K562 (cell line): ENCODE measurements at regions not wholly inside any gene's neighbourhood (a gene's known extent, or its start where the extent isn't known, plus 50 kb on each side); places are given as distances from the start of the nearest gene placed in this dataset.

Experiments used
- ATAC-seq: fragments of 200-7000 bp; cut with Tn5 transposase; 3 replicates; pipeline ENCODE4 v1.9.1; 2020; ENCODE audit warnings: moderate library complexity
- BruUV-seq: library from RNA; stranded (reverse); fragments of 400-500 nt; replicated peaks from 2 replicates; lab custom pipeline; 2021; lab: Mats Ljungman, UMichigan
- CTCF ChIA-PET: fragments of 300-600 bp; formaldehyde crosslinking; extraction: SDS; loops from one replicate; lab custom pipeline; 2021; ENCODE audit warnings: low intra/inter-chr PET ratio; lab: Yijun Ruan, JAX
- POLR2A ChIA-PET: fragments of 300-600, 350-650 bp; sonication (Branson Sonifier 250); formaldehyde crosslinking; extraction: SDS; loops from one replicate; lab custom pipeline; 2021; ENCODE audit warnings: antibody characterized with exemption, inconsistent platforms; lab: Yijun Ruan, JAX
- DNase-seq, 4 experiments: peaks; one replicate each; pipeline versions ENCODE4 v3.0.0 to v3.0.0-alpha.2; 2011 to 2018; ENCODE audit warnings: low spot score in 3 of 4, mixed read lengths in 3 of 4; ENCODE audit errors: extremely low read depth in 1 of 4
- FAIRE-seq: peaks from 2 replicates; lab custom pipeline; 2011; peaks lifted over from hg19 to GRCh38; lab: Jason Lieb, UNC
- H2AFZ ChIP-seq: 2 replicates; pipeline ENCODE4 v1.6.0; 2011; ENCODE audit warnings: low read depth, low read length, control low read depth, inconsistent platforms
- H3K27ac ChIP-seq: fragments of 200-600 bp; 3 replicates; pipeline ENCODE4 v1.8.0; 2011; ENCODE audit warnings: low read depth, mild to moderate bottlenecking, control low read depth, inconsistent platforms, low read length, moderate library complexity, mixed read lengths; ENCODE audit errors: extremely low read depth
- H3K27me3 ChIP-seq, 2 experiments: fragments of 300-600 bp in 1 of 2; 2 replicates in 1 of 2; 3 replicates in 1 of 2; pipeline versions ENCODE4 v1.6.0 to v1.8.0; 2011; ENCODE audit warnings: inconsistent platforms in 2 of 2, low read length in 2 of 2, mild to moderate bottlenecking in 1 of 2, mixed read lengths in 1 of 2, moderate library complexity in 1 of 2; ENCODE audit not compliant: control insufficient read depth in 2 of 2, insufficient read depth in 2 of 2
- H3K36me3 ChIP-seq: fragments of 300-600 bp; 3 replicates; pipeline ENCODE4 v1.8.0; 2011; ENCODE audit warnings: mild to moderate bottlenecking, low read length, inconsistent platforms; ENCODE audit not compliant: control insufficient read depth, insufficient read depth
- H3K4me1 ChIP-seq, 2 experiments: fragments of 200-600 bp in 1 of 2; replicated peaks in 1 of 2; 2 replicates in 1 of 2; 3 replicates in 1 of 2; pipeline versions ENCODE4 v1.5.1 to v1.8.0; 2011; ENCODE audit warnings: inconsistent platforms in 2 of 2, low read length in 2 of 2, mild to moderate bottlenecking in 1 of 2, mixed read lengths in 1 of 2, moderate library complexity in 1 of 2; ENCODE audit not compliant: control insufficient read depth in 2 of 2, insufficient read depth in 2 of 2
- H3K4me2 ChIP-seq: 2 replicates; pipeline ENCODE4 v1.6.1; 2011; ENCODE audit warnings: low read length, control low read depth, inconsistent platforms, mixed read lengths; ENCODE audit not compliant: insufficient read depth
- H3K4me3 ChIP-seq: fragments of 200-600 bp; sonication (generic), shearing (Covaris generic); 2 replicates; pipeline ENCODE4 v1.5.1; 2016; ENCODE audit warnings: control low read depth, inconsistent platforms
- H3K79me2 ChIP-seq: fragments of 200-600 bp; 3 replicates; pipeline ENCODE4 v1.8.0; 2011; ENCODE audit warnings: low read length, inconsistent platforms; ENCODE audit not compliant: control insufficient read depth, insufficient read depth
- H3K9ac ChIP-seq, 2 experiments: 2 replicates each; pipeline versions ENCODE4 v1.6.0 to v1.6.1; 2011; ENCODE audit warnings: low read depth in 2 of 2, low read length in 2 of 2, control low read depth in 1 of 2, inconsistent platforms in 1 of 2, mild to moderate bottlenecking in 1 of 2, mixed read lengths in 1 of 2; ENCODE audit not compliant: insufficient read depth in 1 of 2
- H3K9me1 ChIP-seq: one replicate; pipeline ENCODE4 v1.6.0; 2011; ENCODE audit warnings: inconsistent platforms, mild to moderate bottlenecking, low read length, moderate library complexity; ENCODE audit not compliant: control insufficient read depth, insufficient read depth
- H3K9me3 ChIP-seq: replicated peaks from 2 replicates; pipeline ENCODE4 v1.5.1; 2011; ENCODE audit warnings: low read depth, low read length, inconsistent platforms; ENCODE audit not compliant: control insufficient read depth, insufficient read depth
- H4K20me1 ChIP-seq: replicated peaks from 2 replicates; pipeline ENCODE4 v1.6.1; 2011; ENCODE audit warnings: low read length, inconsistent platforms, mixed read lengths; ENCODE audit not compliant: control insufficient read depth, insufficient read depth
- ARID3A ChIP-seq: IDR thresholded peaks from 2 replicates; pipeline ENCODE4 v1.6.1; 2012; ENCODE audit warnings: low read depth, low read length, improper control_type of control experiment, borderline replicate concordance
- BMI1 ChIP-seq: fragments of 150-350 bp; IDR thresholded peaks from 2 replicates; pipeline ENCODE4 v1.6.1; 2014; ENCODE audit warnings: low read length
- CSDE1 ChIP-seq, 2 experiments: fragments of 450-650 bp; IDR thresholded peaks; 2 replicates each; pipeline ENCODE4 v1.6.1; 2016; ENCODE audit warnings: mild to moderate bottlenecking in 1 of 2
- ESRRB ChIP-seq: fragments of 250-450 bp; sonication (Bioruptor Pico); IDR thresholded peaks from 2 replicates; pipeline ENCODE4 v1.5.0; 2020; ENCODE audit warnings: mild to moderate bottlenecking, moderate library complexity, borderline replicate concordance
- ETS1 ChIP-seq: conservative IDR thresholded peaks from 2 replicates; pipeline ENCODE4 v1.6.1; 2011; ENCODE audit warnings: low read depth, mild to moderate bottlenecking, low read length; ENCODE audit not compliant: control insufficient read depth
- FOXJ3 ChIP-seq: sonication (generic); formaldehyde crosslinking; IDR thresholded peaks from 2 replicates; pipeline ENCODE4 v1.4.0; 2020; ENCODE audit warnings: mild to moderate bottlenecking, missing genetic modification reagents
- IFI16 ChIP-seq: fragments of 250-450 bp; sonication (Bioruptor Pico); IDR thresholded peaks from 2 replicates; pipeline ENCODE4 v2.1.2; 2022; ENCODE audit warnings: mild to moderate bottlenecking, inconsistent platforms
- KDM1A ChIP-seq, 2 experiments: fragments of 450-650 bp; IDR thresholded peaks; 2 replicates each; pipeline ENCODE4 v1.6.1; 2016; ENCODE audit warnings: mild to moderate bottlenecking in 2 of 2
- MAFG ChIP-seq: fragments of 450-650 bp; conservative IDR thresholded peaks from 2 replicates; pipeline ENCODE4 v1.6.1; 2016; ENCODE audit warnings: missing genetic modification characterization, missing compliant biosample characterization
- MYNN ChIP-seq, 2 experiments: sonication (generic); formaldehyde crosslinking in 1 of 2; IDR thresholded peaks; 2 replicates each; pipeline versions ENCODE4 v1.5.0 to v1.6.1; 2016 to 2020; ENCODE audit warnings: antibody characterized with exemption in 1 of 2, missing genetic modification reagents in 1 of 2
- POU5F1 ChIP-seq: fragments of 150-350 bp; IDR thresholded peaks from 2 replicates; pipeline ENCODE4 v1.6.1; 2014; ENCODE audit warnings: borderline replicate concordance, low read length, low read depth, mild to moderate bottlenecking; ENCODE audit not compliant: partially characterized antibody
- RFX1 ChIP-seq: fragments of 450-650 bp; IDR thresholded peaks from 2 replicates; pipeline ENCODE4 v1.6.1; 2016; ENCODE audit warnings: mild to moderate bottlenecking, moderate library complexity
- TAF1 ChIP-seq: IDR thresholded peaks from 2 replicates; pipeline ENCODE4 v1.6.1; 2011; ENCODE audit warnings: mild to moderate bottlenecking, low read length, moderate library complexity; ENCODE audit not compliant: insufficient read depth, control insufficient read depth, severe bottlenecking; ENCODE audit errors: extremely low read depth
- TOE1 ChIP-seq, 2 experiments: fragments of 450-650 bp in 1 of 2; sonication (generic) in 1 of 2; formaldehyde crosslinking in 1 of 2; IDR thresholded peaks; 2 replicates each; pipeline versions ENCODE4 v1.7.1 to v1.8.0; 2016 to 2022; ENCODE audit warnings: borderline replicate concordance in 2 of 2, mild to moderate bottlenecking in 2 of 2, antibody characterized with exemption in 1 of 2, inconsistent platforms in 1 of 2, low read depth in 1 of 2, missing genetic modification reagents in 1 of 2, moderate library complexity in 1 of 2
- ZBTB9 ChIP-seq: fragments of 450-650 bp; formaldehyde crosslinking; IDR thresholded peaks from 2 replicates; pipeline ENCODE4 v1.4.0; 2020; ENCODE audit warnings: mild to moderate bottlenecking, moderate library complexity
- ZNF124 ChIP-seq: sonication (generic); formaldehyde crosslinking; IDR thresholded peaks from 2 replicates; pipeline ENCODE4 v1.8.1; 2022; ENCODE audit warnings: missing genetic modification reagents
- ZNF354B ChIP-seq: fragments of 250-450 bp; sonication (Bioruptor Pico); IDR thresholded peaks from 2 replicates; pipeline ENCODE4 v1.4.0; 2020
- WGBS: fragments of 100-300 bp; shearing (Covaris generic); methylation state at CpG from one replicate; pipeline ENCODE4 v1.1.6; 2016; ENCODE audit warnings: low coverage, mixed read lengths; ENCODE audit not compliant: insufficient coverage; ENCODE audit errors: missing lambda C conversion rate; 5-methylcytosine and 5-hydroxymethylcytosine counted together
- in situ Hi-C: fragments of 300-500 bp; cut with MboI; formaldehyde crosslinking; loops from 4 replicates; pipeline ENCODE4 v1.15.0; 2018; ENCODE audit warnings: inconsistent platforms, mixed read lengths
- intact Hi-C: fragments of 100-400 bp; cut with micrococcal nuclease; formaldehyde crosslinking; loops from 2 replicates; pipeline ENCODE4 v1.14.2; 2022

GRCh38 chr1:30816211-30817076 lies 58.9 kb upstream of the LAPTM5 start:
- no peak overlapping the region for H3K4me3 ChIP-seq
- no peaks in the 10 kb centered on the region for H3K36me3 ChIP-seq
- WGBS: 25% methylated on average over 18 of the region's 18 CpGs
- FAIRE-seq: peak; percentile 42
- in situ Hi-C loops (no loop called here), intact Hi-C loops (no loop called here)
- no peaks in the 10 kb centered on the region for H3K9me1 ChIP-seq
- POLR2A ChIA-PET: interaction anchor here (0.5 to 1.2 kb wide), 6 partner anchors 9 to 250 kb away, joined by 3 to 7 read pairs (median 4); no protein-coding TSS in a partner anchor
- H3K4me2 ChIP-seq: no peak overlapping the region
- H4K20me1 ChIP-seq: no peaks in the 10 kb centered on the region
- H3K4me1 ChIP-seq: peaks cover 5 to 8% of the 10 kb centered on the region in 2 experiments; a peak in 3 of 5 replicates
- H3K79me2 ChIP-seq: no peaks in the 10 kb centered on the region
- H3K27ac ChIP-seq: no peak overlapping the region
- no peaks in the 10 kb centered on the region for H3K9me3 ChIP-seq
- peak in 2 of 4 experiments; percentile 37 to 41 for DNase-seq
- CTCF ChIA-PET: no interaction called here
- H3K27me3 ChIP-seq: peaks cover 0 to 13% of the 10 kb centered on the region in 2 experiments; a peak in 2 of 5 replicates
- peak overlapping the region in 1 of 2 experiments; percentile 23; a peak in 1 of 4 replicates for H3K9ac ChIP-seq
- ATAC-seq: peak; percentile 32; the same call in 2 of the 3 replicates
- BruUV-seq: no TSS peak
- H2AFZ ChIP-seq: no peak overlapping the region
- TF ChIP-seq ZBTB9 (CRISPR knock-in tag) (no peak), TOE1 (IDR thresholded peaks at IDR 0.05; ENCODE audit: borderline replicate concordance) (no peak), TOE1 (CRISPR knock-in tag; IDR thresholded peaks at IDR 0.05; ENCODE audit: borderline replicate concordance, low read depth) (no peak), RFX1 (peak; percentile 96), ZNF354B (CRISPR knock-in tag) (no peak), CSDE1 (IDR thresholded peaks at IDR 0.05) (peak in 1 of 2 experiments; percentile 53; a peak in 1 of 4 replicates), MYNN (IDR thresholded peaks at IDR 0.05) (peak; percentile 96), MYNN (CRISPR knock-in tag; IDR thresholded peaks at IDR 0.05) (peak; percentile 75), ARID3A (no peak), KDM1A (IDR thresholded peaks at IDR 0.05) (0 out of 4 replicates have a peak, but pooled peaks of 1 of the 2 experiments have one; percentile 22), FOXJ3 (CRISPR knock-in tag) (no peak), IFI16 (CRISPR knock-in tag) (no peak), ESRRB (CRISPR knock-in tag) (no peak), BMI1 (peak; percentile 57; the same call in 1 of the 2 replicates), POU5F1 (no peak), TAF1 (no peak), ETS1 (0 out of 2 replicates have a peak, but pooled peaks have one; percentile 29), ZNF124 (CRISPR knock-in tag) (no peak), MAFG (no peak)
